ENCODE measurements at regions not wholly inside any gene's neighbourhood (a gene's known extent, or its start where the extent isn't known, plus 50 kb on each side); places are given as distances from the start of the nearest gene placed in this dataset.
A peak's percentile ranks its signal among the peaks of the same experiment; 100 is the strongest.
"Not testable (repeated sequence)": the region's sequence is repeated elsewhere in the genome, so short reads cannot be mapped to it uniquely, and the experiment has no call there.

GRCh38 chr10:9939716-9940115 is 1078.0 kb upstream of the CELF2 start:
- no peaks in the 10 kb centered on the region for H3K36me3 ChIP-seq
- H3K9ac ChIP-seq = no peak overlapping the region
- H4K20me1 ChIP-seq = no peaks in the 10 kb centered on the region
- H3K27ac ChIP-seq = no peak overlapping the region
- H3K4me2 ChIP-seq = no peak overlapping the region
- H3K9me3 ChIP-seq = no peaks in the 10 kb centered on the region
- H3K4me3 ChIP-seq = no peak overlapping the region
- H3K4me1 ChIP-seq = peaks cover 7% of the 10 kb centered on the region
- TF ChIP-seq Cebpa-rat (IDR thresholded peaks at IDR 0.05) = no peak
- no peaks in the 10 kb centered on the region for H3K27me3 ChIP-seq

DNA sequence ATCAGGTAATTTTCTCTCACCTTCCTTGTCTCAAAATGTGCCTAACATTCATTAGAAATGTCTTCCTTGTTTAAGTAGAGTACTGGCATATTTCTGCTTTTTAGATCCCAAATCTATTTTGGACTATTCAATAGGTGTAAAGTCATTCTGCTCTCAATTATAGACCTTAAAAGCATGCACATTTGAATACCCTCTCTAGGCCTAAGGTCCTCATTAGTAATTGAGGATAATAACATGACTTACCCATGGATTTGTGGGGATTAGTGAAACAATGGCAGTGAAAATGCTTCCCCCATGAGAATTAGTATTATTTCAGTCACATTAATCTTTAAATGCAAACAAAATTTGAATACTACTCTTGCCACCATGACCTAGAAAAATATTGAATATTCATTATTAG is 1073.0 kb upstream of the CELF2 start:
- H3K27ac ChIP-seq = no peak overlapping the region
- H3K4me1 ChIP-seq = peaks cover 7% of the 10 kb centered on the region
- no peak overlapping the region for H3K9ac ChIP-seq
- no peaks in the 10 kb centered on the region for H3K9me3 ChIP-seq
- no peaks in the 10 kb centered on the region for H4K20me1 ChIP-seq
- no peaks in the 10 kb centered on the region for H3K36me3 ChIP-seq
- H3K4me2 ChIP-seq = no peak overlapping the region
- H3K27me3 ChIP-seq = no peaks in the 10 kb centered on the region
- no peak overlapping the region for H3K4me3 ChIP-seq
- TF ChIP-seq Cebpa-rat (IDR thresholded peaks at IDR 0.05) = no peak

GRCh38 chr10:9950070-9950469 is 1067.6 kb upstream of the CELF2 start:
- peaks cover 22% of the 10 kb centered on the region for H3K4me1 ChIP-seq
- no peak overlapping the region for H3K4me2 ChIP-seq
- H3K36me3 ChIP-seq = no peaks in the 10 kb centered on the region
- no peak overlapping the region for H3K27ac ChIP-seq
- H3K9ac ChIP-seq = no peak overlapping the region
- H3K27me3 ChIP-seq = no peaks in the 10 kb centered on the region
- no peaks in the 10 kb centered on the region for H3K9me3 ChIP-seq
- no peak for TF ChIP-seq Cebpa-rat (IDR thresholded peaks at IDR 0.05)
- no peaks in the 10 kb centered on the region for H4K20me1 ChIP-seq
- no peak overlapping the region for H3K4me3 ChIP-seq

DNA sequence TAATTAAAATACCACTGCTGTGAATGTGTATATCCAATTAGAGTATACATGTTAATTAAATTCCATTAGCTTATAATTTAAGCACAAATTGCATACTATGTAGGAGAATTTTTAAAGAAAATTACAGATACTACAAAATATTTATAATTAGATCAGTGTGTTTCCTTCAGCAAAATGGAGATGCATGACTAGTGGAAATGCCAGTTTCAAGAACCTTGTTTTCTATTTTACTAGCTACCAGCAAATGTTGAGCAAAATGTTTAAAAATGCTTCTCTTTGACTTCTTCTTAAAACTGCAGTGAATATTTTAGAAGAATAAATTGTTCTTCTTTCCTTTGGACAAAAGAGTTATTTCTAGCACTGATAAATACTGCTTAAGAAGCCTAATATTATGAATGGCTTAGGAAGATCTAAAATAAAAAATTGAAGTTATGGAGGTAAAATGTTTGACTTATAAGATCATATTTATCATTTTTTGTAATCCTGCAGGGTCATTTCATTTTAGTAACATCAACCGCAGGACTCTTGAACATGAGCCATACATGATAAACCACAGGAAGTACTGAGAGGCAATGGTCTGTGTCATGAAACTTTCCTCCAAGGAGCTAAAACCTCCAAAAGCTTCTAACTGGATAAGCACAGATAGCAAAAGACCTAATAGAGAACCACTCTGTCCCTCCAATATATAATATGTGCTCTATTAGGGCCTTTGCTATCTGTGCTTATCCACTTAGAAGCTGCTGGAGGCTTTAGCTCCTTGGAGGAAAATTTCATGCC is 1066.0 kb upstream of the CELF2 start:
- Histone ChIP-seq H3K27me3 (no peaks in the 10 kb centered on the region), H3K4me2 (peak overlapping the region; percentile 32), H3K27ac (no peak overlapping the region), H3K36me3 (no peaks in the 10 kb centered on the region), H3K4me3 (no peak overlapping the region), H3K9me3 (no peaks in the 10 kb centered on the region), H3K4me1 (peaks cover 22% of the 10 kb centered on the region), H3K9ac (no peak overlapping the region), H4K20me1 (no peaks in the 10 kb centered on the region)
- TF ChIP-seq Cebpa-rat (IDR thresholded peaks at IDR 0.05) = no peak

DNA sequence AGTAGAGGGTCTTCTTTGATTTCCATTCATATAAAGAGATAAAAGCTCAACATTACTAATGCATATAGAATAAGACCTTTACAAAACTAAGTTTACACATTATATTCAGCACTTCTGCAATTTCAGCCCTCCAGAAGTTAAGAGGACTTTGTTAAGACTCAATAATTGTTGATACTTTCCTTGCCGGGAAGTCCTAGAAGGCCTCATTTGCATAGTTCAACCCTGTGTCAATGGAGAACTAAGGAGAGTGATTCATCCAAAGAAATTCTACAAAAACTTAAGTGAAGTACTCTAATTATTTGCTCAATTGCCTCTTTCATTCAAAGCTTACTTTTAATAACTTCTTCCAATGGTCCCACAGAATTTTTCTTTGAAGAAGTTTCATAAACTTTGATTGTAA is 1060.3 kb upstream of the CELF2 start:
- H3K9me3 ChIP-seq = no peaks in the 10 kb centered on the region
- no peak overlapping the region for H3K27ac ChIP-seq
- no peaks in the 10 kb centered on the region for H3K36me3 ChIP-seq
- peaks cover 12% of the 10 kb centered on the region for H3K4me1 ChIP-seq
- no peak for TF ChIP-seq Cebpa-rat (IDR thresholded peaks at IDR 0.05)
- H3K27me3 ChIP-seq = no peaks in the 10 kb centered on the region
- no peak overlapping the region for H3K4me3 ChIP-seq
- no peak overlapping the region for H3K9ac ChIP-seq
- H4K20me1 ChIP-seq = no peaks in the 10 kb centered on the region
- H3K4me2 ChIP-seq = no peak overlapping the region

DNA sequence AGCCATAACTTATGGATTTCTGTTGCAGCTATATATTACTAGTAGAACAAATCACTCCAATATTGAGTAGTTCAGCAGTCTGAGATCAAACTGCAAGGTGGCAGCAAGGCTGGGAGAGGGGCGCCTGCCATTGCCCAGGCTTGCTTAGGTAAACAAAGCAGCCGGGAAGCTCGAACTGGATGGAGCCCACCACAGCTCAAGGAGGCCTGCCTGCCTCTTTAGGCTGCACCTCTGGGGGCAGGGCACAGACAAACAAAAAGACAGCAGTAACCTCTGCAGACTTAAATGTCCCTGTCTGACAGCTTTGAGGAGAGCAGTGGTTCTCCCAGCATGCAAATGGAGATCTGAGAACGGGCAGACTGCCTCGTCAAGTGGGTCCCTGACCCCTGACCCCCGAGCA is 1059.8 kb upstream of the CELF2 start:
- not testable (repeated sequence) for H3K36me3 ChIP-seq, H3K9me3 ChIP-seq, H3K9ac ChIP-seq, H3K4me3 ChIP-seq, H3K27me3 ChIP-seq, H3K27ac ChIP-seq, H3K4me2 ChIP-seq, H4K20me1 ChIP-seq, H3K4me1 ChIP-seq

GRCh38 chr10:9965341-9965740 is 1052.3 kb upstream of the CELF2 start:
- no peaks in the 10 kb centered on the region for H3K27me3 ChIP-seq
- no peak overlapping the region for H3K27ac ChIP-seq
- no peak overlapping the region for H3K9ac ChIP-seq
- H3K36me3 ChIP-seq = no peaks in the 10 kb centered on the region
- H4K20me1 ChIP-seq = no peaks in the 10 kb centered on the region
- no peaks in the 10 kb centered on the region for H3K4me1 ChIP-seq
- H3K4me2 ChIP-seq = no peak overlapping the region
- TF ChIP-seq Cebpa-rat (IDR thresholded peaks at IDR 0.05) = no peak
- no peaks in the 10 kb centered on the region for H3K9me3 ChIP-seq
- no peak overlapping the region for H3K4me3 ChIP-seq

DNA sequence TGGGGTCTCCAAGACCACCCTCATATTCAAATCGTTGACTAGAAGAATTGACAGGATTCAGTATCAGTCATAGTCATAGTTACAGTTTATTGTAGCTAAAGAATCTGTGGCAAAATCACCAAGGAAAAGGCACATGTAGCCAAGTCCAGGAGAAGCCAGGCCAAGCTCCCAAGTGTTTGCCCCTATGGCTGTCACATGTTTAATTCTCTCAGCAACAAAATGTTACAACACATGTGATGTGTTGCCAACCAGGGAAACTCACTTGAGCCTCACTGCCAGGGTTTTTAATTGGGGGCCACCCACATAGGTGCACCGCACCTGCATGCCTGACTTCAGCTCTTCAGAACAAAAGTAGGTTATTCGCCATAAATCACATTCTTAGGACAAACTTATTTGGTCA is 1030.9 kb upstream of the CELF2 start:
- no peak overlapping the region for H3K27ac ChIP-seq
- TF ChIP-seq Cebpa-rat (IDR thresholded peaks at IDR 0.05) = no peak

DNA sequence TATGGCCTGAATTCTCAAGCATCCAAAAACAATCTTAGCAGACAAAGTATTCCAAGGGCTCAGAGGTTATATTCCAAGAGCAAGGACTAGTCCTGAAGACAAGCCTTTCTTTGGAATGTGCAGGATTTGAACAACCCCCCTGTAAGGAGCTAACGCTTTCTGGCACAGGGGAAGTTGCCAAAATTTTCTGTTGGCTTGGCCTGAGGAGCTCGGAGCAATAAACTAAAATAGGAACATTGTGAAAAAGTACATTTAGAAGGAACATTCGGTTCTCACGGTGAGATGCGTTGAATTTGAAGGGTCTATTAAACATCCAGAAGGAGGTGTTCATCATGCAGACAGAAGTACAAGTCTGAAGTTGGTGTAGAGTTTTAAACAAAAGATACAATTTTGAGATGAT is 1030.5 kb upstream of the CELF2 start:
- Histone ChIP-seq H3K36me3 (no peaks in the 10 kb centered on the region), H3K9ac (no peak overlapping the region), H3K27ac (no peak overlapping the region), H3K27me3 (no peaks in the 10 kb centered on the region), H4K20me1 (no peaks in the 10 kb centered on the region), H3K4me2 (no peak overlapping the region), H3K9me3 (peaks cover 9% of the 10 kb centered on the region; the same call in 1 of the 2 replicates), H3K4me1 (no peaks in the 10 kb centered on the region), H3K4me3 (no peak overlapping the region)
- no peak for TF ChIP-seq Cebpa-rat (IDR thresholded peaks at IDR 0.05)

More for the DNA sequence above, 1030.9 kb upstream of the CELF2 start:
- no peaks in the 10 kb centered on the region for H3K27me3 ChIP-seq
- H3K4me2 ChIP-seq = no peak overlapping the region
- peaks cover 9% of the 10 kb centered on the region; the same call in 1 of the 2 replicates for H3K9me3 ChIP-seq
- no peaks in the 10 kb centered on the region for H4K20me1 ChIP-seq
- no peaks in the 10 kb centered on the region for H3K36me3 ChIP-seq
- H3K4me3 ChIP-seq = no peak overlapping the region
- no peaks in the 10 kb centered on the region for H3K4me1 ChIP-seq
- no peak overlapping the region for H3K9ac ChIP-seq

DNA sequence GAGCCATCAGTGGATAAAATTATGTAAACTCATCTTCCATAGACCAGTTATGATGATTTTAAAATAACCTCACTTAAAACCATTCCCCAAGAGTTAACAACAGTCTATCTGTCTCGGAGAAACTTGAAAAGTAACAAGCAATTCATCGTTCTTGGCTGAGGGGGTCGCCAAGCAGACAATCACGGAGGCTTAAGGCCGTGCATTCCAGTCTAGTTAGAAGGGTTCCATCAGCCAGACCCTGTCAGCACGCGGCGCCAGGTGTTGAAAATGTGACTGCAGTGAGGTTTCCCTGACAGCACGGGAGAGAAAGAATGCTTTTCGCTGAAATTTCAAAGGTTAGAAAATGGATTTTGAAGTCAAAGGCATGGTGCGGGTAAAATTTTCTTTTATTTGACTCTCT is 1025.0 kb upstream of the CELF2 start:
- no peak overlapping the region for H3K4me3 ChIP-seq
- H3K27ac ChIP-seq = no peak overlapping the region
- H3K27me3 ChIP-seq = no peaks in the 10 kb centered on the region
- no peak for TF ChIP-seq Cebpa-rat (IDR thresholded peaks at IDR 0.05)
- no peaks in the 10 kb centered on the region for H3K36me3 ChIP-seq
- H3K9ac ChIP-seq = no peak overlapping the region
- no peak overlapping the region for H3K4me2 ChIP-seq
- H3K9me3 ChIP-seq = no peaks in the 10 kb centered on the region
- no peaks in the 10 kb centered on the region for H3K4me1 ChIP-seq
- no peaks in the 10 kb centered on the region for H4K20me1 ChIP-seq

- Histone ChIP-seq H3K27me3 (no peaks in the 10 kb centered on the region), H3K4me3 (no peak overlapping the region), H3K36me3 (no peaks in the 10 kb centered on the region), H3K4me1 (no peaks in the 10 kb centered on the region), H3K9ac (no peak overlapping the region), H3K27ac (no peak overlapping the region), H4K20me1 (no peaks in the 10 kb centered on the region), H3K9me3 (peaks cover 9% of the 10 kb centered on the region), H3K4me2 (no peak overlapping the region)
- no peak for TF ChIP-seq Cebpa-rat (IDR thresholded peaks at IDR 0.05)
Observed at GRCh38 chr10:9994131-9994530, 1023.5 kb upstream of the CELF2 start.

Measured in BLaER1 (cell line).